Endothelial cell of umbilical vein (primary cell): ENCODE measurements at regions not wholly inside any gene's neighbourhood (a gene's known extent, or its start where the extent isn't known, plus 50 kb on each side); places are given as distances from the start of the nearest gene placed in this dataset.

Experiments
- BruUV-seq: library from RNA; stranded (reverse); fragments of 400-500 nt; replicated peaks from 2 replicates; lab custom pipeline; 2021; lab: Mats Ljungman, UMichigan
- CTCF ChIA-PET: fragments of 300-600, 350-600 bp; sonication (Branson Sonifier 250); formaldehyde crosslinking; loops from one replicate; lab custom pipeline; 2021; ENCODE audit warnings: antibody characterized with exemption, inconsistent platforms; lab: Charles Lee
- POLR2A ChIA-PET: fragments of 300-600, 350-600 bp; sonication (Branson Sonifier 250); formaldehyde crosslinking; loops from one replicate; lab custom pipeline; 2021; ENCODE audit warnings: antibody characterized with exemption, inconsistent platforms; lab: Charles Lee
- DNase-seq: peaks from one replicate; pipeline ENCODE4 v3.0.0-alpha.2; 2011; ENCODE audit warnings: low read depth, low spot score
- FAIRE-seq: peaks from 2 replicates; lab custom pipeline; 2011; peaks lifted over from hg19 to GRCh38; lab: Jason Lieb, UNC
- H2AFZ ChIP-seq: 2 replicates; pipeline ENCODE4 v1.6.0; 2012; ENCODE audit warnings: low read depth, low read length, control low read depth, inconsistent platforms
- H3K27ac ChIP-seq: 2 replicates; pipeline ENCODE4 v1.5.1; 2011; ENCODE audit warnings: low read depth, mild to moderate bottlenecking, control low read depth, low read length, moderate library complexity; ENCODE audit not compliant: insufficient read depth
- H3K27me3 ChIP-seq, 2 experiments: 2 replicates each; pipeline versions ENCODE4 v1.6.0 to v1.6.1; 2011; ENCODE audit warnings: low read length in 2 of 2, mixed read lengths in 1 of 2; ENCODE audit not compliant: control insufficient read depth in 2 of 2, insufficient read depth in 2 of 2
- H3K36me3 ChIP-seq, 2 experiments: 2 replicates in 1 of 2; 3 replicates in 1 of 2; pipeline ENCODE4 v1.5.1; 2011; ENCODE audit warnings: low read length in 2 of 2, mild to moderate bottlenecking in 1 of 2, moderate library complexity in 1 of 2; ENCODE audit not compliant: control insufficient read depth in 2 of 2, insufficient read depth in 2 of 2; ENCODE audit errors: extremely low read depth in 1 of 2
- H3K4me1 ChIP-seq: 3 replicates; pipeline ENCODE4 v1.5.1; 2011; ENCODE audit warnings: mild to moderate bottlenecking, low read length; ENCODE audit not compliant: control insufficient read depth, insufficient read depth; ENCODE audit errors: extremely low read depth
- H3K4me2 ChIP-seq: 2 replicates; pipeline ENCODE4 v1.6.1; 2011; ENCODE audit warnings: low read length, control low read depth, mixed read lengths; ENCODE audit not compliant: insufficient read depth
- H3K4me3 ChIP-seq, 3 experiments: fragments of 200-600 bp in 1 of 3; sonication (generic), shearing (Covaris generic) in 1 of 3; replicated peaks in 1 of 3; 2 replicates each; pipeline ENCODE4 v1.5.1; 2011 to 2016; ENCODE audit warnings: control low read depth in 3 of 3, low read length in 3 of 3, mild to moderate bottlenecking in 2 of 3, inconsistent platforms in 1 of 3, low read depth in 1 of 3, moderate library complexity in 1 of 3; ENCODE audit not compliant: insufficient read depth in 1 of 3
- H3K79me2 ChIP-seq: 2 replicates; pipeline ENCODE4 v1.6.0; 2012; ENCODE audit warnings: low read length, inconsistent platforms; ENCODE audit not compliant: control insufficient read depth, insufficient read depth
- H3K9ac ChIP-seq: replicated peaks from 2 replicates; pipeline ENCODE3; 2011; ENCODE audit warnings: low read length, control low read depth; ENCODE audit not compliant: insufficient read depth; ENCODE audit errors: extremely low read depth
- H3K9me1 ChIP-seq: replicated peaks from 3 replicates; pipeline ENCODE4 v1.6.0; 2011; ENCODE audit warnings: mild to moderate bottlenecking, low read length; ENCODE audit not compliant: control insufficient read depth, insufficient read depth; ENCODE audit errors: extremely low read depth
- H3K9me3 ChIP-seq: replicated peaks from 2 replicates; pipeline ENCODE4 v1.5.1; 2012; ENCODE audit warnings: low read length, inconsistent platforms; ENCODE audit not compliant: control insufficient read depth, insufficient read depth
- H4K20me1 ChIP-seq: replicated peaks from 2 replicates; pipeline ENCODE3; 2011; ENCODE audit warnings: mild to moderate bottlenecking, low read length; ENCODE audit not compliant: control insufficient read depth, insufficient read depth; ENCODE audit errors: extremely low read depth
- CTCF ChIP-seq, 2 donors: IDR thresholded peaks; 1 replicate in 1 of 2; 2 replicates in 1 of 2; pipeline ENCODE4 v1.5.1; 2011; ENCODE audit warnings: low read length in 2 of 2, mild to moderate bottlenecking in 2 of 2, moderate library complexity in 2 of 2, control low read depth in 1 of 2, inconsistent platforms in 1 of 2, low read depth in 1 of 2; ENCODE audit not compliant: insufficient read depth in 1 of 2; ENCODE audit errors: extremely low read depth in 1 of 2
- EZH2 ChIP-seq: IDR thresholded peaks from 2 replicates; pipeline ENCODE4 v1.6.1; 2012; ENCODE audit warnings: borderline replicate concordance, low read depth, mild to moderate bottlenecking, moderate library complexity, low read length, inconsistent platforms; ENCODE audit not compliant: severe bottlenecking
- FOS ChIP-seq: IDR thresholded peaks from 2 replicates; pipeline ENCODE4 v1.6.1; 2011; ENCODE audit warnings: mild to moderate bottlenecking, low read length, moderate library complexity, borderline replicate concordance; ENCODE audit not compliant: insufficient read depth
- GATA2 ChIP-seq: IDR thresholded peaks from 2 replicates; pipeline ENCODE4 v1.7.0; 2011; ENCODE audit warnings: low read depth, mild to moderate bottlenecking, moderate library complexity, mixed read lengths, low read length; ENCODE audit not compliant: insufficient read length, insufficient read depth
- JUN ChIP-seq: IDR thresholded peaks from 2 replicates; pipeline ENCODE4 v1.6.1; 2011; ENCODE audit warnings: borderline replicate concordance, low read depth; ENCODE audit not compliant: insufficient read length, insufficient read depth
- MAX ChIP-seq: IDR thresholded peaks from 2 replicates; pipeline ENCODE4 v1.6.1; 2011; ENCODE audit not compliant: insufficient read depth, insufficient read length
- MYC ChIP-seq: IDR thresholded peaks from one replicate; pipeline ENCODE4 v1.6.1; 2011; ENCODE audit warnings: mild to moderate bottlenecking, low read depth, low read length
- POLR2A ChIP-seq: IDR thresholded peaks from 2 replicates; pipeline ENCODE4 v1.6.1; 2012; ENCODE audit warnings: low read depth, mild to moderate bottlenecking, control low read depth, low read length
- POLR2AphosphoS5 ChIP-seq: IDR thresholded peaks from 2 replicates; pipeline ENCODE4 v1.6.1; 2012; ENCODE audit warnings: low read depth, mild to moderate bottlenecking, control low read depth, low read length, moderate library complexity; ENCODE audit not compliant: insufficient read depth
- dilution Hi-C: fragments of 300-500 bp; cut with MboI; formaldehyde crosslinking; loops from one replicate; pipeline ENCODE4 v1.15.0; 2019; ENCODE audit warnings: low sequenced_read_pairs; ENCODE audit not compliant: extremely low pct_ligation_motif_present
- intact Hi-C: fragments of 100-400 bp; cut with micrococcal nuclease; formaldehyde crosslinking; loops from one replicate; pipeline ENCODE4 v1.10.0; 2022

GRCh38 chr6:22366214-22366613 is 69.4 kb upstream of the PRL start:
- Histone ChIP-seq H4K20me1 (no peaks in the 10 kb centered on the region), H3K4me1 (peaks cover 15% of the 10 kb centered on the region), H2AFZ (no peak overlapping the region), H3K27ac (no peak overlapping the region), H3K9me1 (no peaks in the 10 kb centered on the region), H3K4me3 (no peak overlapping the region), H3K79me2 (no peaks in the 10 kb centered on the region), H3K9me3 (no peaks in the 10 kb centered on the region), H3K36me3 (no peaks in the 10 kb centered on the region), H3K4me2 (no peak overlapping the region), H3K27me3 (no peaks in the 10 kb centered on the region), H3K9ac (no peak overlapping the region)
- TF ChIP-seq MAX (no peak), POLR2A (no peak), EZH2 (no peak), CTCF (IDR thresholded peaks at IDR 0.05; ENCODE audit: extremely low read depth in 1 of 2, insufficient read depth in 1 of 2, low read depth in 1 of 2, low read length in 2 of 2) (no peak), POLR2AphosphoS5 (no peak), GATA2 (no peak), MYC (no peak), JUN (no peak), FOS (no peak)
- DNase-seq (no peak), FAIRE-seq (no peak)
- POLR2A ChIA-PET: no interaction called here
- CTCF ChIA-PET: no interaction called here
- dilution Hi-C loops: no loop called here
- no TSS peak for BruUV-seq
- intact Hi-C loops: no loop called here
